HG02571 (cell line): ENCODE measurements at regions not wholly inside any gene's neighbourhood (a gene's known extent, or its start where the extent isn't known, plus 50 kb on each side); places are given as distances from the start of the nearest gene placed in this dataset.

Experiments used
- ATAC-seq: cut with Tn5 transposase; IDR thresholded peaks from one replicate; pipeline ENCODE4 v1.9.1; 2021; ENCODE audit warnings: mild to moderate bottlenecking, moderate library complexity; ENCODE audit not compliant: unreplicated experiment

GRCh38 chr21:16330908-16331268 is 601.1 kb downstream of the USP25 start:
- no peak for ATAC-seq

- no peak for ATAC-seq
Measured at GRCh38 chr21:16337266-16337665, 607.5 kb downstream of the USP25 start.

- ATAC-seq: no peak
Measured at GRCh38 chr21:16342932-16343331, 613.1 kb downstream of the USP25 start.

- no peak for ATAC-seq
Measured at GRCh38 chr21:16343776-16344175, 614.0 kb downstream of the USP25 start.

- ATAC-seq: no peak
Measured at GRCh38 chr21:16345757-16346156, 616.0 kb downstream of the USP25 start.

GRCh38 chr21:16347223-16347622 is 617.4 kb downstream of the USP25 start:
- no peak for ATAC-seq

- no peak for ATAC-seq
Measured at GRCh38 chr21:16353764-16354163, 624.0 kb downstream of the USP25 start.

- ATAC-seq: no peak
Measured at GRCh38 chr21:16357994-16358393, 628.2 kb downstream of the USP25 start.

GRCh38 chr21:16358784-16359183 is 629.0 kb downstream of the USP25 start:
- no peak for ATAC-seq

GRCh38 chr21:16363100-16363499 is 633.3 kb downstream of the USP25 start:
- ATAC-seq: no peak

GRCh38 chr21:16363518-16363917 is 633.7 kb downstream of the USP25 start:
- ATAC-seq: no peak

- no peak for ATAC-seq
Measured at GRCh38 chr21:16366207-16366606, 636.4 kb downstream of the USP25 start.

- ATAC-seq: no peak
Measured at GRCh38 chr21:16367079-16367478, 637.3 kb downstream of the USP25 start.

- no peak for ATAC-seq
Measured at GRCh38 chr21:16370186-16370585, 640.4 kb downstream of the USP25 start.

- no peak for ATAC-seq
Measured at GRCh38 chr21:16372586-16372985, 642.8 kb downstream of the USP25 start.

- no peak for ATAC-seq
Measured at GRCh38 chr21:16376673-16377072, 646.9 kb downstream of the USP25 start.

- ATAC-seq: no peak
Measured at GRCh38 chr21:16377120-16377658, 647.4 kb downstream of the USP25 start.

- no peak for ATAC-seq
Measured at GRCh38 chr21:16377857-16378256, 648.1 kb downstream of the USP25 start.

- ATAC-seq: no peak
Measured at GRCh38 chr21:16378525-16378924, 648.7 kb downstream of the USP25 start.

- no peak for ATAC-seq
Measured at GRCh38 chr21:16388291-16388690, 658.5 kb downstream of the USP25 start.

GRCh38 chr21:16388911-16389560 is 659.3 kb downstream of the USP25 start:
- ATAC-seq: no peak

GRCh38 chr21:16389643-16390042 is 659.9 kb downstream of the USP25 start:
- no peak for ATAC-seq

GRCh38 chr21:16395285-16395684 is 665.5 kb downstream of the USP25 start:
- ATAC-seq: no peak
